HG03097 (cell line): ENCODE measurements at regions not wholly inside any gene's neighbourhood (a gene's known extent, or its start where the extent isn't known, plus 50 kb on each side); places are given as distances from the start of the nearest gene placed in this dataset.

Source experiments
- ATAC-seq: cut with Tn5 transposase; IDR thresholded peaks from one replicate; pipeline ENCODE4 v1.9.1; 2021; ENCODE audit not compliant: unreplicated experiment, low FRiP score

- no peak for ATAC-seq
These were observed 760.2 kb downstream of the BRD1 start for GRCh38 chr22:49067504-49067903.

- no peak for ATAC-seq
These were observed 761.1 kb downstream of the BRD1 start for GRCh38 chr22:49066619-49067018.

GRCh38 chr22:49064836-49065235 lies 762.8 kb downstream of the BRD1 start:
- ATAC-seq = no peak

GRCh38 chr22:49063545-49063890 lies 764.2 kb downstream of the BRD1 start:
- ATAC-seq = no peak

- ATAC-seq = no peak
These were observed 764.7 kb downstream of the BRD1 start for GRCh38 chr22:49062802-49063544.

- no peak for ATAC-seq
These were observed 765.4 kb downstream of the BRD1 start for GRCh38 chr22:49062155-49062801.

- ATAC-seq = no peak
These were observed 769.8 kb downstream of the BRD1 start for GRCh38 chr22:49057910-49058309.

GRCh38 chr22:49056301-49056700 lies 771.4 kb downstream of the BRD1 start:
- ATAC-seq = no peak

- ATAC-seq = no peak
These were observed 772.3 kb downstream of the BRD1 start for GRCh38 chr22:49055406-49055805.

GRCh38 chr22:49053578-49053977 lies 774.1 kb downstream of the BRD1 start:
- no peak for ATAC-seq

GRCh38 chr22:49052560-49052959 lies 775.1 kb downstream of the BRD1 start:
- no peak for ATAC-seq

- no peak for ATAC-seq
These were observed 775.6 kb downstream of the BRD1 start for GRCh38 chr22:49052023-49052538.

GRCh38 chr22:49051491-49052022 lies 776.1 kb downstream of the BRD1 start:
- no peak for ATAC-seq

GRCh38 chr22:49049691-49050090 lies 778.0 kb downstream of the BRD1 start:
- ATAC-seq = no peak

- ATAC-seq = no peak
These were observed 779.1 kb downstream of the BRD1 start for GRCh38 chr22:49048591-49048990.

- no peak for ATAC-seq
These were observed 780.2 kb downstream of the BRD1 start for GRCh38 chr22:49047447-49047846.

GRCh38 chr22:49046546-49047361 lies 780.9 kb downstream of the BRD1 start:
- no peak for ATAC-seq

- ATAC-seq = no peak
These were observed 781.6 kb downstream of the BRD1 start for GRCh38 chr22:49046000-49046545.

GRCh38 chr22:49045276-49045675 lies 782.4 kb downstream of the BRD1 start:
- no peak for ATAC-seq

GRCh38 chr22:49044776-49045175 lies 782.9 kb downstream of the BRD1 start:
- ATAC-seq = no peak

GRCh38 chr22:49044091-49044490 lies 783.6 kb downstream of the BRD1 start:
- ATAC-seq = no peak
